ENCODE measurements at regions not wholly inside any gene's neighbourhood (a gene's known extent, or its start where the extent isn't known, plus 50 kb on each side); places are given as distances from the start of the nearest gene placed in this dataset.

GRCh38 chr7:34453150-34453549 is 204.9 kb upstream of the NPSR1 start:
- POLR2A ChIA-PET, result no interaction called here
- Mint-ChIP-seq H3K9me3 (ENCODE audit: unreplicated experiment) (no peaks in the 10 kb centered on the region), H3K27ac (ENCODE audit: unreplicated experiment) (no peak overlapping the region), H3K4me3 (ENCODE audit: unreplicated experiment) (no peak overlapping the region), H3K36me3 (ENCODE audit: insufficient read depth, unreplicated experiment) (no peaks in the 10 kb centered on the region), H3K4me1 (ENCODE audit: low read depth, unreplicated experiment) (no peaks in the 10 kb centered on the region), H3K27me3 (ENCODE audit: insufficient read depth, unreplicated experiment) (no peaks in the 10 kb centered on the region)
- CTCF ChIA-PET, result no interaction called here
- intact Hi-C loops (cut with micrococcal nuclease; ENCODE audit: unreplicated experiment), result no loop called here
- no TSS peak for BruUV-seq (replicated peaks)
- Histone ChIP-seq H3K9me3 (no peaks in the 10 kb centered on the region), H3K4me3 (ENCODE audit: low read depth, low read length) (no peak overlapping the region), H3K36me3 (ENCODE audit: control insufficient read depth, insufficient read depth, low read length) (no peaks in the 10 kb centered on the region), H3K4me1 (no peaks in the 10 kb centered on the region), H3K27me3 (replicated peaks; ENCODE audit: control insufficient read depth, insufficient read depth, low read length) (no peaks in the 10 kb centered on the region)
- DNase-seq, result no peak
- TF ChIP-seq CTCF (IDR thresholded peaks at IDR 0.05; ENCODE audit: insufficient read depth in 1 of 2, low read depth in 1 of 2, low read length in 1 of 2, severe bottlenecking in 1 of 2, unreplicated experiment in 1 of 2), result no peak

GRCh38 chr7:34454381-34454780 is 203.6 kb upstream of the NPSR1 start:
- intact Hi-C loops (cut with micrococcal nuclease; ENCODE audit: unreplicated experiment), result no loop called here
- no peak for TF ChIP-seq CTCF (IDR thresholded peaks at IDR 0.05; ENCODE audit: insufficient read depth in 1 of 2, low read depth in 1 of 2, low read length in 1 of 2, severe bottlenecking in 1 of 2, unreplicated experiment in 1 of 2)
- POLR2A ChIA-PET, result no interaction called here

GRCh38 chr7:34457329-34457728 is 200.7 kb upstream of the NPSR1 start:
- Histone ChIP-seq H3K9me3 (no peaks in the 10 kb centered on the region), H3K36me3 (ENCODE audit: control insufficient read depth, insufficient read depth, low read length) (no peaks in the 10 kb centered on the region), H3K27me3 (replicated peaks; ENCODE audit: control insufficient read depth, insufficient read depth, low read length) (no peaks in the 10 kb centered on the region), H3K4me1 (no peaks in the 10 kb centered on the region), H3K4me3 (ENCODE audit: low read depth, low read length) (no peak overlapping the region)
- Mint-ChIP-seq H3K27ac (ENCODE audit: unreplicated experiment) (no peak overlapping the region), H3K4me3 (ENCODE audit: unreplicated experiment) (no peak overlapping the region), H3K4me1 (ENCODE audit: low read depth, unreplicated experiment) (no peaks in the 10 kb centered on the region), H3K27me3 (ENCODE audit: insufficient read depth, unreplicated experiment) (peaks cover 2% of the 10 kb centered on the region), H3K9me3 (ENCODE audit: unreplicated experiment) (peaks cover 13% of the 10 kb centered on the region), H3K36me3 (ENCODE audit: insufficient read depth, unreplicated experiment) (no peaks in the 10 kb centered on the region)
- intact Hi-C loops (cut with micrococcal nuclease; ENCODE audit: unreplicated experiment), result no loop called here
- ChIA-PET POLR2A (no interaction called here), CTCF (no interaction called here)
- no TSS peak for BruUV-seq (replicated peaks)
- no peak for DNase-seq
- TF ChIP-seq CTCF (IDR thresholded peaks at IDR 0.05; ENCODE audit: insufficient read depth in 1 of 2, low read depth in 1 of 2, low read length in 1 of 2, severe bottlenecking in 1 of 2, unreplicated experiment in 1 of 2), result no peak

More at GRCh38 chr7:34454381-34454780, 203.6 kb upstream of the NPSR1 start:
- Mint-ChIP-seq H3K27me3 (ENCODE audit: insufficient read depth, unreplicated experiment) (peaks cover 2% of the 10 kb centered on the region), H3K36me3 (ENCODE audit: insufficient read depth, unreplicated experiment) (no peaks in the 10 kb centered on the region), H3K4me3 (ENCODE audit: unreplicated experiment) (no peak overlapping the region), H3K9me3 (ENCODE audit: unreplicated experiment) (no peaks in the 10 kb centered on the region), H3K4me1 (ENCODE audit: low read depth, unreplicated experiment) (no peaks in the 10 kb centered on the region), H3K27ac (ENCODE audit: unreplicated experiment) (no peak overlapping the region)
- BruUV-seq (replicated peaks), result no TSS peak
- CTCF ChIA-PET, result no interaction called here
- no peak overlapping the region for H3K4me3 ChIP-seq (ENCODE audit: low read depth, low read length)
- no peaks in the 10 kb centered on the region for H3K27me3 ChIP-seq (replicated peaks; ENCODE audit: control insufficient read depth, insufficient read depth, low read length)
- no peaks in the 10 kb centered on the region for H3K9me3 ChIP-seq
- no peaks in the 10 kb centered on the region for H3K4me1 ChIP-seq
- H3K36me3 ChIP-seq (ENCODE audit: control insufficient read depth, insufficient read depth, low read length), result no peaks in the 10 kb centered on the region
- DNase-seq, result no peak
